Fibroblast of peridontal ligament (primary cell): ENCODE measurements at regions not wholly inside any gene's neighbourhood (a gene's known extent, or its start where the extent isn't known, plus 50 kb on each side); places are given as distances from the start of the nearest gene placed in this dataset.
A peak's percentile ranks its signal among the peaks of the same experiment; 100 is the strongest.

Experiments
- DNase-seq: peaks from one replicate; pipeline ENCODE4 v3.0.0-alpha.2; 2010; ENCODE audit errors: extremely low read depth

GRCh38 chr11:33646629-33647028 is 54.0 kb downstream of the C11orf91 start:
- DNase-seq, result no peak

DNA sequence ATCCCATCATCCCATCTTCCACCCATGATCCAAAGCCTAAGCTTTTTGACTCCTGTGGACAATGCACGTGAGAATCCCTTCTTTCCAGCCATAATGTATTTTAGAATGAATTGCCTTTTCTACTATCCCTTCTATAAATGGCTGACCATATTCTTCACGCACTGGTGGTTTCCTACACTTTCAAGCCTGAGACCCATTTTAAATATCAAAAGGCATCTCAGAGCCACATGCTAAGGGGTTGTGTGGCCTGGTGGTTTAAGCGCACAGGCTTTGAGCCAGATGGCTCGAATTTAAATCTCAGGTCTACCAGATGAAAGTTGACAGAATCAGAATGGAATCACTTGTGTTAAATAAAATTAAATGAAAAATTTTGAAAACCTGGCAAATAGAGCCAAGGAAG is 54.5 kb downstream of the C11orf91 start:
- DNase-seq, result no peak

- no peak for DNase-seq
Observed at GRCh38 chr11:33645686-33646085, 54.9 kb downstream of the C11orf91 start.

- DNase-seq, result no peak
Observed at GRCh38 chr11:33643167-33643824, 57.3 kb downstream of the C11orf91 start.

GRCh38 chr11:33642461-33643166 is 58.0 kb downstream of the C11orf91 start:
- no peak for DNase-seq

GRCh38 chr11:33640730-33641371 is 59.8 kb downstream of the C11orf91 start:
- no peak for DNase-seq

DNA sequence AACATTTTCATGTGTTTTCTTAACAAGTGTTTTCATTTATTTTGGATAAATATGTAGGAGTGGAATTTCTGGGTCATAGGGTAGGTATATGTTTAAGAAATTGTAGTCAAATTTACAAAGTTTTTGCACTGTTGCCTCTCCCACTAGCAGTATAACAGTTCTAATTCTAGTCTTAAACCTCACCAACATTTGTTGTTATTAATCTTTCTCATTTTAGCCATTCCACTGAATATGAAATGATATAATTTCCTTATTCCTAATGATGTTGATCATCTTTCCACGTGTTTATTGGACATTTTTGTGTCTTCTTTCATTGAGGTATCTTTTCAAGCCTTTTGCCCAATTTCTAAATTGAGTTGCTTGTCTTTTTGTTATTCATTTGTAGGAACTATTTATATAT is 62.0 kb downstream of the C11orf91 start:
- no peak for DNase-seq

- DNase-seq, result no peak
Observed at GRCh38 chr11:33636104-33636503, 64.5 kb downstream of the C11orf91 start.

- DNase-seq, result peak; percentile 38
Observed at GRCh38 chr11:33635161-33635560, 65.5 kb downstream of the C11orf91 start.

DNA sequence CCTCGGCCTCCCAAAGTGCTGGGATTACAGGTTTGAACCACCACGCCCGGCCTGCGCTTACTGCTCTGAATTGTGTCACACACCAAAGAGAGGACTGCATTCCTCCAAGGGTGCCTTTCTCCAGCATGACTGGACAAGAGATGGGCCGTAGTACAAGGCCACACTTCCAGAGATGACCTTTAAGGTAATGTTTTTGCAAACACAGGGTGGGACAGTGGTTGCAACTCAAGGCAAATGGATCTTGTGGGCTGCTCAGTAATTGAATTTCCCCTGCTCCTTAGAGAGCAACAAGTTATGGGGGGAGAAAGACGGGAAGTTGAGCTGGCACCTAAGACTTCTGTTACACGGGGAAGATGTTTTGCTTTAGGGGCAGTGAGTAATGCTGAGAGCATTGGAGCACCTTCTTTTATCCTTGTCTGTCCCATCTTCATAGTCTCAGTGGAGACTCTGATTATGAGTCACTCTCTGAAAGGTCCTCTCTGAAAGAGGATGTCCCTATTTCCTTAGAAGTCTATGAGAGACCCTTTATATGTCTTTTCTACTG is 66.3 kb downstream of the C11orf91 start:
- no peak for DNase-seq

DNA sequence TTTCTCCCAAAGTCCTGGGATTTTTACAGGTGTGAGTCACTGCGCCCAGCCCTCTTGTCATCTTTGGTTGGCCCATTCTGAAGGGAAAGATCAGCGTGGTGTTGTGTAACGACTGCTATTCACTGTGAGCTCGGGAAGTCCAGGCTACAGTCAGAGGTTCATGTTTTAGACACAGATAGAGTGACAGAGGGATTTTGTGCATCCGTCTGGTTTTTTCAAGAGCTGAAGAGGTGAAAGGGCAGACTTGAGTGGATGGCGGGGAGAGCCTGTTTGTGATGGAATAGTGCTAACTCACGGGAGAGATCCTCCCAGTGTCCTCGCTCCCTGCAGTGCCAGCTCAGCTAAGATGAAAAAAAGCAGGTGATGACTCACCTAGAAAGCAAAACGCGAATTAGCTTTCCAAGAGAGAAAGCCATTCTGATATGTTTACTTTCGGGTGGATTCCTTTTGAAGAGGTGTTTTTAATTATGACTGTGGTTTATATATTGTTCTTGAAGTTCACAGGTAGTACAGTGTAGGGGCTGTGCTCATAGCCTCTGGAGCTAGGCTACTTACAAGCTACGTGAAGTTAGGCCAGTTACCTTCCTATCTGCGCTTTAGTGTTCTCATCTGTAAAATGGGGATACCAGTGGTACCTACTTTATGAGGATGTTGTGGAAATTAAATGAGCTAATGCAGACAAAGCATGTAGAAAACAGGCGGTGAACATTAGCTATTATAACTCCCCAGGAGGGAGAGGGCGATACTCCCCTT is 67.2 kb downstream of the C11orf91 start:
- peak; percentile 6 for DNase-seq

DNA sequence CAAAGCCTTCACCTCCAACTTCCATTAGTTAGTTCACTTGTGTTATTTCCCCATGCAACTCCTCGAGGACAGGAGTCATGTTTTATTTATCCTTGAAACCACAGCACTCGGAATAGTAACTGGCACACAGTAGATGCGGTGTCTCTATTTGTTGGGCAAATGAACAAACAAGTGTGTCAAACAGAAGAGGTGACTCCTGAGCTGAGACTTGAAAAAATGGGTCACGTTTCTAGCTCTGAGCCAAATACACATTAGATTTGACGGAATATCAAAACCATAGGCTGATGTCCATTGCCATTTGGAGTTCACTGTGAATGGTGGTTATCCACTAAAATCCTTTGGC is 68.9 kb downstream of the C11orf91 start:
- no peak for DNase-seq

- no peak for DNase-seq
Observed at GRCh38 chr11:33630936-33631748, 69.5 kb downstream of the C11orf91 start.

GRCh38 chr11:33624083-33624482 is 76.5 kb downstream of the C11orf91 start:
- no peak for DNase-seq

- no peak for DNase-seq
Observed at GRCh38 chr11:33622806-33623205, 77.8 kb downstream of the C11orf91 start.

DNA sequence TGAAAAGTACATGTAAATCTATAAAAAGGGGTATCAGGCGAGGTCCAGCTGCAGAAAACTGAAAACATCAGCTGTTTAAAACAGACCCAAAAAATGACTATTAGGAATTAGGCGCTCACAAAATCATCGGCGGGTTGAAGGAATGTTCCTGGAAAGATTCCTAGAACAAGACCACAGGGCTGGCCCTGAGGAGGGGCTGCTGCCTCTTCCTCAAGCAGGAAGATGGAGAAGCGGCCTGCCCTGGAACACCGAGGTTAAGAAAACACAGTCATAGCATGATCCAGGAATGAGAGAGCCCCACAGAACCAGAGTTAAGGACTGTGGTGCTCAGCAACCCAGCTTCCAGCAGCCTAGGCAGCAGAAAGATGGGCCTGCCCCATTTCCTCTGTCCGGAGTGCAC is 78.4 kb downstream of the C11orf91 start:
- peak; percentile 49 for DNase-seq

DNA sequence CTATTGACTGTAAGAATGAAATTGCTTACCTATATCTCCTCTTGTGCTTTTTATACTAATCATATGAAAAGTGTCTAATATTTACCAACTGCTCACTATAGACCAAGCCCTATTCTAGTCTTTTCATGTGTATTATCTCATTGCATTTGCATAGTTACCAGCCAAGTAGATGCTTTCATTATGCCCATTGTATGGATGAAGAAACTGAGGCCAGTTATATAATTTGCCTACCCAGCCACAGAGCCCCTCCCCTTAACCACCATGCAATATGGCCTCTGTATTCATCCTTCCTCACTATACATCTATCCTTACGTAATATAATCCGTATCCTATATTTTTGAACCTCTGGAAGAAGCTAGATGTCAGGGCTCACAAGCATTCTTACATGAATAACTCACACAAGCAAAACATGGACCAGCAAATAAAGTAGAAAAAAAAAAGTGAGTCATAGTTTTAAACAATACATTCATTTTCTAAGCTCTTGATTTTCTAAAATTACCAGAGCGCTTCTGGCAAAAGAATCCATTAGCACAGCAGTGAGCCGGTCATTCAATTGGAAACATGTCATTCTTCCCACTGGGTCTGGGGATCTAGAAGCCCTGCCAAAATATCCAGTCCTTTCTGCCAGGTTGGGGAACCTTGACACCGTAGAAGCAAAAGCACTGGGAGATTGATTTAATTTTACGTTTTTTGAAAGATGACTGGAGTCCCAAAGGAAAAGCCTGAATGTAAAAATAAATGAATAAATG is 80.0 kb downstream of the C11orf91 start:
- peak; percentile 79 for DNase-seq

DNA sequence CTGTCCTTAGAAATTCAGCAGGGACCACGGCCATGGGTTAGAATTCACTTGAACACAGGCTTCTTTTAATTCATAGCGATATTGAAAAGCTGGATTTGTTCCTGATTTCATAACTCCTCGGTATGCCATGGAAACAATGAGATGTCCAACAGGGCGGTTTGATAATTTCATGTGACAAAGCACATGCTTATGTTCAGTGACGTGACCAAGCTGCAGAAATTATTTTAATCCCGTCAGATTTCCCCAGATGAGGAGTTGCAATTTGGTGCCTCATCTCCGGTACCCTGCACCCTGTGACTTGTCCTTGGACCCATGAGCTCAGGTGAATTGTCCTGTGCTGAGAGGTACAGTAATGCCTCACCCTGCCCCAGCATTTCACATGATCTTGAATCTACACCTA is 81.7 kb downstream of the C11orf91 start:
- DNase-seq, result no peak

GRCh38 chr11:33618351-33618710 is 82.3 kb downstream of the C11orf91 start:
- DNase-seq, result no peak

DNA sequence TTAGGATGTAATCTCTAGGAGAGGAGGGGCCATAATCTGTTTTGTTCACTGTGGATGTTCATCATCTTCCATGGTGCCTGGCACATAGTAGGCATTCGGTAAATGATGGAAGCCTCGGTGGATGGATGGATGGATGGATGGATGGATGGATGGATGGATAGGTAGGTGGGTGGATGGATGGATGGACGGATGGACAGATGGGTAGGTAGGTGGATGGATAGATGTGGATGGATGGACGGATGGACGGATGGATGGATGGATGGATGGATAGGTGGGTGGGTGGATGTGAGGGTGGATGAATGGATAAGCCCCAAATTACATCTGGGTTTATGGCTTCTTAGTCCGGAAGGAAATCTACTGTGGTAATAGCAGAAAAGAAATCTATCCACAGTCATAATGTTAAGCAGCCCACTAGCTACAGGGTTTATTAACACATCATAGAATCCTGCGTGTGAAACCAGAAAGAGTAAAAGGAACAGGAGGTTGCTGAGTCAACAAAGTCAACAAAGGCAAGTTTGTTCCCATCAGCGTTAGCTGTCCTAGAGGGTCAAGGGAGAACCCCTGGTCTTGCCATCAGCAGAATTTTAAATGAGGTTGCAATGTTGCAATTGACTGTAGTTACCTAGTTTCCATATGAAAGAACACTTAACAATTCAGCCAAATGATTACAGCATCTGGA is 82.8 kb downstream of the C11orf91 start:
- DNase-seq, result no peak
